ENCODE measurements at regions not wholly inside any gene's neighbourhood (a gene's known extent, or its start where the extent isn't known, plus 50 kb on each side); places are given as distances from the start of the nearest gene placed in this dataset.

GRCh38 chr1:96966536-96967138, 245.1 kb downstream of the PTBP2 start:
- DNase-seq, result peak; percentile 57

- no peak for DNase-seq
Observed at GRCh38 chr1:96967311-96967710, 245.7 kb downstream of the PTBP2 start.

GRCh38 chr1:96968541-96968940, 247.0 kb downstream of the PTBP2 start:
- DNase-seq, result no peak

GRCh38 chr1:96968983-96969382, 247.4 kb downstream of the PTBP2 start:
- no peak for DNase-seq

- DNase-seq, result no peak
Observed at GRCh38 chr1:96969656-96970163, 248.1 kb downstream of the PTBP2 start.

- DNase-seq, result no peak
Observed at GRCh38 chr1:96971439-96971838, 249.9 kb downstream of the PTBP2 start.

- DNase-seq, result no peak
Observed at GRCh38 chr1:96971849-96972602, 250.4 kb downstream of the PTBP2 start.

- DNase-seq, result no peak
Observed at GRCh38 chr1:96973605-96974004, 252.0 kb downstream of the PTBP2 start.

- DNase-seq, result no peak
Observed at GRCh38 chr1:96978444-96978843, 256.9 kb downstream of the PTBP2 start.

- no peak for DNase-seq
Observed at GRCh38 chr1:96978901-96979300, 257.3 kb downstream of the PTBP2 start.

GRCh38 chr1:96979304-96980268, 258.0 kb downstream of the PTBP2 start:
- DNase-seq, result no peak

- DNase-seq, result no peak
Observed at GRCh38 chr1:96980448-96980847, 258.9 kb downstream of the PTBP2 start.

- DNase-seq, result no peak
Observed at GRCh38 chr1:96981181-96981580, 259.6 kb downstream of the PTBP2 start.

- DNase-seq, result no peak
Observed at GRCh38 chr1:96982118-96982517, 260.5 kb downstream of the PTBP2 start.

- no peak for DNase-seq
Observed at GRCh38 chr1:96983866-96984265, 262.3 kb downstream of the PTBP2 start.

- DNase-seq, result no peak
Observed at GRCh38 chr1:96987186-96987703, 265.7 kb downstream of the PTBP2 start.

GRCh38 chr1:96989302-96989701, 267.7 kb downstream of the PTBP2 start:
- DNase-seq, result no peak

GRCh38 chr1:96990136-96990535, 268.6 kb downstream of the PTBP2 start:
- DNase-seq, result no peak

GRCh38 chr1:96991261-96991660, 269.7 kb downstream of the PTBP2 start:
- no peak for DNase-seq

- DNase-seq, result no peak
Observed at GRCh38 chr1:96992871-96993270, 271.3 kb downstream of the PTBP2 start.

GRCh38 chr1:96995351-96995750, 273.8 kb downstream of the PTBP2 start:
- no peak for DNase-seq

GRCh38 chr1:96996001-96996400, 274.4 kb downstream of the PTBP2 start:
- no peak for DNase-seq

- no peak for DNase-seq
Observed at GRCh38 chr1:96997717-96998116, 276.1 kb downstream of the PTBP2 start.
